ENCODE measurements at regions not wholly inside any gene's neighbourhood (a gene's known extent, or its start where the extent isn't known, plus 50 kb on each side); places are given as distances from the start of the nearest gene placed in this dataset.
A peak's percentile ranks its signal among the peaks of the same experiment; 100 is the strongest.

GRCh38 chr12:114993165-114993564, 309.2 kb upstream of the TBX3 start:
- no peak for DNase-seq (ENCODE audit: low read depth, low spot score)

- no peak for DNase-seq (ENCODE audit: low read depth, low spot score)
Measured at GRCh38 chr12:114992443-114992842, 308.5 kb upstream of the TBX3 start.

- DNase-seq (ENCODE audit: low read depth, low spot score), result no peak
Measured at GRCh38 chr12:114990381-114990780, 306.4 kb upstream of the TBX3 start.

- no peak for DNase-seq (ENCODE audit: low read depth, low spot score)
Measured at GRCh38 chr12:114986849-114987248, 302.9 kb upstream of the TBX3 start.

- DNase-seq (ENCODE audit: low read depth, low spot score), result no peak
Measured at GRCh38 chr12:114986178-114986714, 302.3 kb upstream of the TBX3 start.

GRCh38 chr12:114984634-114985061, 300.7 kb upstream of the TBX3 start:
- no peak for DNase-seq (ENCODE audit: low read depth, low spot score)

- DNase-seq (ENCODE audit: low read depth, low spot score), result no peak
Measured at GRCh38 chr12:114982760-114983159, 298.8 kb upstream of the TBX3 start.

GRCh38 chr12:114981036-114981435, 297.1 kb upstream of the TBX3 start:
- DNase-seq (ENCODE audit: low read depth, low spot score), result no peak

- DNase-seq (ENCODE audit: low read depth, low spot score), result no peak
Measured at GRCh38 chr12:114976959-114977358, 293.0 kb upstream of the TBX3 start.

- DNase-seq (ENCODE audit: low read depth, low spot score), result no peak
Measured at GRCh38 chr12:114976372-114976771, 292.4 kb upstream of the TBX3 start.

GRCh38 chr12:114975640-114976310, 291.8 kb upstream of the TBX3 start:
- no peak for DNase-seq (ENCODE audit: low read depth, low spot score)

GRCh38 chr12:114974826-114975639, 291.1 kb upstream of the TBX3 start:
- no peak for DNase-seq (ENCODE audit: low read depth, low spot score)

- no peak for DNase-seq (ENCODE audit: low read depth, low spot score)
Measured at GRCh38 chr12:114974333-114974732, 290.4 kb upstream of the TBX3 start.

GRCh38 chr12:114968727-114969126, 284.8 kb upstream of the TBX3 start:
- DNase-seq (ENCODE audit: low read depth, low spot score), result no peak

GRCh38 chr12:114967151-114967550, 283.2 kb upstream of the TBX3 start:
- no peak for DNase-seq (ENCODE audit: low read depth, low spot score)

GRCh38 chr12:114964841-114965240, 280.9 kb upstream of the TBX3 start:
- DNase-seq (ENCODE audit: low read depth, low spot score), result no peak

GRCh38 chr12:114963846-114964245, 279.9 kb upstream of the TBX3 start:
- DNase-seq (ENCODE audit: low read depth, low spot score), result no peak

- DNase-seq (ENCODE audit: low read depth, low spot score), result no peak
Measured at GRCh38 chr12:114961491-114961890, 277.5 kb upstream of the TBX3 start.

GRCh38 chr12:114958538-114958937, 274.6 kb upstream of the TBX3 start:
- no peak for DNase-seq (ENCODE audit: low read depth, low spot score)

GRCh38 chr12:114957225-114957624, 273.2 kb upstream of the TBX3 start:
- DNase-seq (ENCODE audit: low read depth, low spot score), result no peak

GRCh38 chr12:114955414-114956014, 271.5 kb upstream of the TBX3 start:
- DNase-seq (ENCODE audit: low read depth, low spot score), result peak; percentile 20

GRCh38 chr12:114954511-114955055, 270.6 kb upstream of the TBX3 start:
- no peak for DNase-seq (ENCODE audit: low read depth, low spot score)
